ENCODE measurements at regions not wholly inside any gene's neighbourhood (a gene's known extent, or its start where the extent isn't known, plus 50 kb on each side); places are given as distances from the start of the nearest gene placed in this dataset.

- Histone ChIP-seq H3K56ac (replicated peaks; ENCODE audit: insufficient read length, low read depth, low read length) (no peak overlapping the region), H3K23me2 (ENCODE audit: low read depth, low read length) (no peaks in the 10 kb centered on the region)
- TF ChIP-seq SP2 (IDR thresholded peaks at IDR 0.05; ENCODE audit: low read length): no peak
- no peak for TF ChIP-seq JUND (IDR thresholded peaks at IDR 0.05; ENCODE audit: low read length)
- no peak for TF ChIP-seq POLR2A (IDR thresholded peaks at IDR 0.05; ENCODE audit: control extremely low read depth in 1 of 2, low read depth in 2 of 2, low read length in 2 of 2)
- TF ChIP-seq SIN3A (conservative IDR thresholded peaks at IDR 0.05 in 1 of 2, IDR thresholded peaks at IDR 0.05 in 1 of 2; ENCODE audit: low read depth in 1 of 2, low read length in 2 of 2): no peak
- no peak for TF ChIP-seq CBX5 (IDR thresholded peaks at IDR 0.05; ENCODE audit: low read depth, low read length)
- no peak for TF ChIP-seq BRCA1 (IDR thresholded peaks at IDR 0.05; ENCODE audit: low read depth, low read length)
- TF ChIP-seq KDM5A (IDR thresholded peaks at IDR 0.05; ENCODE audit: low read length): no peak
- no peak for TF ChIP-seq HDAC2 (IDR thresholded peaks at IDR 0.05; ENCODE audit: borderline replicate concordance in 1 of 2, low read depth in 2 of 2, low read length in 2 of 2)
- TF ChIP-seq EZH2 (IDR thresholded peaks at IDR 0.05; ENCODE audit: low read depth, low read length, severe bottlenecking): no peak
- TF ChIP-seq ZNF274 (IDR thresholded peaks at IDR 0.05; ENCODE audit: borderline replicate concordance, extremely low read depth, low read length): no peak
- TF ChIP-seq SIX5 (IDR thresholded peaks at IDR 0.05; ENCODE audit: low read depth, low read length): no peak
- TF ChIP-seq EGR1 (IDR thresholded peaks at IDR 0.05; ENCODE audit: borderline replicate concordance, low read depth, low read length): no peak
- TF ChIP-seq NRF1 (IDR thresholded peaks at IDR 0.05; ENCODE audit: low read depth, low read length): no peak
- TF ChIP-seq EP300 (IDR thresholded peaks at IDR 0.05; ENCODE audit: borderline replicate concordance in 1 of 2, low read depth in 2 of 2, low read length in 2 of 2): no peak
Measured at GRCh38 chr3:181134873-181135272, 145.3 kb upstream of the DNAJC19 start.

More at GRCh38 chr3:181134873-181135272, 145.3 kb upstream of the DNAJC19 start:
- DNase-seq (ENCODE audit: low read depth in 1 of 2, low spot score in 2 of 2) (no peak), FAIRE-seq (no peak)
- Histone ChIP-seq H4K91ac (replicated peaks; ENCODE audit: insufficient read length, low read length) (no peak overlapping the region), H3K79me1 (ENCODE audit: low read depth, low read length) (no peaks in the 10 kb centered on the region), H3K4ac (replicated peaks; ENCODE audit: insufficient read length, low read depth, low read length) (no peak overlapping the region), H3K9me3 (ENCODE audit: insufficient read depth in 2 of 2, low read depth in 1 of 2, low read length in 1 of 2) (no peaks in the 10 kb centered on the region), H4K20me1 (replicated peaks in 1 of 2; ENCODE audit: control insufficient read depth in 1 of 2, insufficient read depth in 2 of 2, low read length in 2 of 2) (no peaks in the 10 kb centered on the region), H3K4me1 (replicated peaks in 1 of 4; ENCODE audit: control insufficient read depth in 3 of 4, insufficient read depth in 4 of 4, low read length in 3 of 4) (no peaks in the 10 kb centered on the region), H2BK20ac (ENCODE audit: low read length) (no peak overlapping the region), H4K5ac (ENCODE audit: insufficient read length, low read depth, low read length) (no peak overlapping the region), H3K4me2 (ENCODE audit: insufficient read depth in 1 of 2, low read depth in 2 of 2, low read length in 2 of 2) (no peak overlapping the region), H3K27me3 (replicated peaks in 1 of 4; ENCODE audit: control insufficient read depth in 3 of 4, extremely low read depth in 1 of 4, insufficient read depth in 3 of 4, low read length in 3 of 4) (no peaks in the 10 kb centered on the region), H2AK5ac (ENCODE audit: low read depth, low read length) (no peak overlapping the region), H4K8ac (ENCODE audit: extremely low read depth, insufficient read depth, low read length) (no peak overlapping the region), H2BK120ac (replicated peaks; ENCODE audit: low read depth, low read length) (no peak overlapping the region), H3K18ac (ENCODE audit: extremely low read depth, low read length) (no peak overlapping the region), H3K14ac (ENCODE audit: insufficient read length) (no peak overlapping the region), H2BK12ac (ENCODE audit: low read depth, low read length) (no peak overlapping the region), H3K4me3 (ENCODE audit: extremely low read depth in 1 of 4, insufficient read depth in 2 of 4, low read depth in 3 of 4, low read length in 4 of 4) (no peak overlapping the region), H3K79me2 (ENCODE audit: control insufficient read depth in 1 of 2, insufficient read depth in 2 of 2, low read length in 2 of 2) (no peaks in the 10 kb centered on the region), H2BK5ac (ENCODE audit: low read depth, low read length) (no peak overlapping the region), H3K27ac (ENCODE audit: low read depth, low read length) (no peak overlapping the region), H2AFZ (ENCODE audit: low read length) (no peak overlapping the region), H2BK15ac (ENCODE audit: low read length) (no peak overlapping the region), H3K36me3 (ENCODE audit: control insufficient read depth in 2 of 4, insufficient read depth in 4 of 4, low read length in 3 of 4) (no peaks in the 10 kb centered on the region), H3K23ac (ENCODE audit: insufficient read length) (no peak overlapping the region), H3K9ac (replicated peaks in 1 of 4; ENCODE audit: extremely low read depth in 1 of 4, low read depth in 3 of 4, low read length in 3 of 4) (no peak overlapping the region)
- CTCF ChIA-PET (ENCODE audit: partially characterized antibody): no interaction called here
- POLR2A ChIA-PET (ENCODE audit: partially characterized antibody): no interaction called here
